Stomach smooth muscle (tissue), 2 donors: ENCODE measurements at regions not wholly inside any gene's neighbourhood (a gene's known extent, or its start where the extent isn't known, plus 50 kb on each side); places are given as distances from the start of the nearest gene placed in this dataset.

Experiments
- H3K27ac ChIP-seq: one replicate; pipeline ENCODE4 v1.7.0; 2013; ENCODE audit warnings: mild to moderate bottlenecking, low read length, inconsistent platforms
- H3K27me3 ChIP-seq, 2 donors: one replicate each; pipeline ENCODE4 v1.7.0; 2013; ENCODE audit warnings: low read length in 2 of 2; ENCODE audit not compliant: insufficient read depth in 2 of 2, control insufficient read depth in 1 of 2
- H3K36me3 ChIP-seq, 2 donors: one replicate each; pipeline ENCODE4 v1.7.0; 2013; ENCODE audit warnings: low read length in 2 of 2; ENCODE audit not compliant: control insufficient read depth in 2 of 2, insufficient read depth in 2 of 2
- H3K4me1 ChIP-seq: one replicate; pipeline ENCODE4 v1.7.0; 2013; ENCODE audit warnings: low read length; ENCODE audit not compliant: control insufficient read depth, insufficient read depth
- H3K4me3 ChIP-seq, 2 donors: one replicate each; pipeline ENCODE4 v1.7.0; 2013; ENCODE audit warnings: low read length in 2 of 2
- H3K9ac ChIP-seq, 2 donors: one replicate each; pipeline ENCODE4 v1.7.0; 2013; ENCODE audit warnings: low read length in 2 of 2, mild to moderate bottlenecking in 1 of 2
- H3K9me3 ChIP-seq, 2 donors: one replicate each; pipeline ENCODE4 v1.7.0; 2013; ENCODE audit warnings: low read length in 2 of 2; ENCODE audit not compliant: control insufficient read depth in 2 of 2
- donor health status: healthy.
- donor health status: Pancreatic carcinoma.

DNA sequence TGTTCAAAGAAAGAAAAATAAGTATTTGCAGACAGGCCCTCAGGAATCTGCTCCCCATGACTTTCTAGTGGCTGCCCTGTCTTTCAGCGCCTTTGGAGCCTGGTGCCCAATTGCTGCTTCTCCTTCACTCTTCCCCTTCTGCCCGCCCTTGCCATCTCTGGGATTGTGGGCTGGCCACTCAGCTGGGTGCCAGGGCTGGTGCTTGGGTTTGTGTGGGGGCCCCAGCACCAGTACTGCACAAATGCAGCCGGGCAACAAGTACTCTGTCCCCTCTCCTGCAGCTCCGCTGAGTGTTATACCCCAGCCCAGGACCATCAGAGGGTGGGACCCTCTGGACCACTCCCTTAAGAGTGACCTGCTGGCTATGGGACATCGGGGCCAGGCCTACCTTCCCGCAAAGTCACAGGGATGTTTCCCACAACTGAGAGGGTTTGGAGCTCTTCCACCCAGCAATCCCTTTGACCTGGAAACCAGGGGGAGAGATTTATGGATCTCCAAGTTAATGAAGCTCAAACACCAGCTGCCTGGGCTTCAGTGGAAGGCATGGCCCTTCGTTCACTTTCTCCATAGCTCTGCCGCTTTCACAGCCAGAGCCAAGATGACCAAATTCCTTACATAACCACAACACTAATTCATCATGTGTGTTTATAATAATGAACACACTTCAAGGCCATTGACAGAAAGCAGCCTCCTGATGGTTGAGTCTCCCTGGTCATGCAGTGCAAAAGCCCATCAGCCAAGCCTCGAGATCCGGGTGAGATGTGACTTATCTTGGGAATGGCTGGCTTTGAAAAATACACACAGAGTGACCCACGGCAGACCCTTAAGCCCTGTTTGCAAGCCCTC lies 313.9 kb upstream of the ZNF32 start:
- Histone ChIP-seq H3K27ac (no peak overlapping the region), H3K4me1 (peaks cover 34% of the 10 kb centered on the region)

GRCh38 chr10:43961523-43962345 lies 313.1 kb upstream of the ZNF32 start:
- H3K27me3 ChIP-seq, result no peaks in the 10 kb centered on the region
- H3K9ac ChIP-seq, result no peak overlapping the region
- no peaks in the 10 kb centered on the region for H3K36me3 ChIP-seq
- no peak overlapping the region for H3K4me3 ChIP-seq
- H3K9me3 ChIP-seq, result no peaks in the 10 kb centered on the region
- H3K4me1 ChIP-seq, result peaks cover 34% of the 10 kb centered on the region
- H3K27ac ChIP-seq, result no peak overlapping the region

More for the DNA sequence above, 313.9 kb upstream of the ZNF32 start:
- H3K36me3 ChIP-seq, result no peaks in the 10 kb centered on the region
- no peak overlapping the region for H3K9ac ChIP-seq
- no peaks in the 10 kb centered on the region for H3K9me3 ChIP-seq
- H3K27me3 ChIP-seq, result no peaks in the 10 kb centered on the region
- H3K4me3 ChIP-seq, result no peak overlapping the region

DNA sequence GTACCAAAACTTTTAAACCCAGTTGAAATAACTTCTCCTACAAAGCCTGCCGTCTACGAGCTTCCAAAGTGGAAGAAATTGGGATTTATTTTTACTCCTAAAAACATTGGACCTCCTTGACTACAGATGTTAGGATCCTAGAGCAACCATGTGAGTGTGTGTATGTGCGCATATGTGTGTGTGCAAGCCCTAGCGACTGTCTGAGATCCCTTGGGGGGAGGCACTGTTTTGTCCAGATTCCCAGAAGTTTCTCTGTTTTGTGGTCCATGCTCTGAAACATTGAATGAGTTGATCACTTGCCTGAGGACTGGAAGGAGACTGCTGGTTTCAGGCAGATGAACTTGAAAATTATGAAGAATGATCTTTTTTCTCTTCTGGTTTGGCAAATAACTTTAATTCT lies 312.3 kb upstream of the ZNF32 start:
- Histone ChIP-seq H3K27ac (no peak overlapping the region), H3K4me3 (no peak overlapping the region), H3K27me3 (peaks cover 0 to 2% of the 10 kb centered on the region in 2 donors), H3K36me3 (no peaks in the 10 kb centered on the region), H3K4me1 (peaks cover 31% of the 10 kb centered on the region), H3K9me3 (no peaks in the 10 kb centered on the region), H3K9ac (no peak overlapping the region)

GRCh38 chr10:43960477-43960876 lies 311.8 kb upstream of the ZNF32 start:
- Histone ChIP-seq H3K9ac (no peak overlapping the region), H3K9me3 (no peaks in the 10 kb centered on the region), H3K36me3 (no peaks in the 10 kb centered on the region), H3K4me1 (peaks cover 27% of the 10 kb centered on the region), H3K27me3 (peaks cover 0 to 2% of the 10 kb centered on the region in 2 donors), H3K4me3 (no peak overlapping the region), H3K27ac (no peak overlapping the region)

DNA sequence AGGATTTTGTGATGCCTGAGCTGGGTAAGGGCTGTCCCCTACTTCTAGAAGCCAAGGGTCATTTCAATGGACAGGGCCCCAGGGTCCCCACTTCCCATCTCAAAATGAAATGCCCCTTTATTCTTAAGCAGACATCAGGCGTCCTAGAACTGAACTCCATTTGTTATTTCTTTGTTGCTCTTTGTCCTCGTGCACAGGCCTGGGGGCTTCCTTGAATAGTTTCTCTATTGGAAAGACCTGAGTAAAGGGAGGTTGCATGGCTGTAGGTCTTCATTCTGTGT lies 311.4 kb upstream of the ZNF32 start:
- Histone ChIP-seq H3K27ac (no peak overlapping the region), H3K36me3 (no peaks in the 10 kb centered on the region), H3K9me3 (no peaks in the 10 kb centered on the region), H3K9ac (no peak overlapping the region), H3K4me1 (peaks cover 24% of the 10 kb centered on the region), H3K27me3 (peaks cover 0 to 2% of the 10 kb centered on the region in 2 donors), H3K4me3 (no peak overlapping the region)

GRCh38 chr10:43959364-43960134 lies 310.9 kb upstream of the ZNF32 start:
- H3K4me1 ChIP-seq, result peaks cover 24% of the 10 kb centered on the region
- no peak overlapping the region for H3K27ac ChIP-seq
- no peak overlapping the region for H3K4me3 ChIP-seq
- H3K9ac ChIP-seq, result no peak overlapping the region
- H3K9me3 ChIP-seq, result no peaks in the 10 kb centered on the region
- no peaks in the 10 kb centered on the region for H3K36me3 ChIP-seq
- H3K27me3 ChIP-seq, result peaks cover 0 to 2% of the 10 kb centered on the region in 2 donors

GRCh38 chr10:43958964-43959363 lies 310.3 kb upstream of the ZNF32 start:
- Histone ChIP-seq H3K27me3 (peaks cover 0 to 2% of the 10 kb centered on the region in 2 donors), H3K9me3 (no peaks in the 10 kb centered on the region), H3K36me3 (no peaks in the 10 kb centered on the region), H3K9ac (no peak overlapping the region), H3K4me3 (no peak overlapping the region), H3K27ac (no peak overlapping the region), H3K4me1 (peaks cover 24% of the 10 kb centered on the region)

- H3K9ac ChIP-seq, result no peak overlapping the region
- peaks cover 18% of the 10 kb centered on the region for H3K4me1 ChIP-seq
- no peak overlapping the region for H3K4me3 ChIP-seq
- no peak overlapping the region for H3K27ac ChIP-seq
- peaks cover 0 to 2% of the 10 kb centered on the region in 2 donors for H3K27me3 ChIP-seq
- no peaks in the 10 kb centered on the region for H3K36me3 ChIP-seq
- H3K9me3 ChIP-seq, result peaks cover 0 to 1% of the 10 kb centered on the region in 2 donors
These were observed 309.4 kb upstream of the ZNF32 start for GRCh38 chr10:43958071-43958432.

GRCh38 chr10:43957267-43958070 lies 308.8 kb upstream of the ZNF32 start:
- no peak overlapping the region for H3K27ac ChIP-seq
- no peak overlapping the region for H3K4me3 ChIP-seq
- peaks cover 0 to 6% of the 10 kb centered on the region in 2 donors for H3K9me3 ChIP-seq
- no peaks in the 10 kb centered on the region for H3K36me3 ChIP-seq
- H3K9ac ChIP-seq, result no peak overlapping the region
- peaks cover 0 to 2% of the 10 kb centered on the region in 2 donors for H3K27me3 ChIP-seq
- H3K4me1 ChIP-seq, result peaks cover 12% of the 10 kb centered on the region

- peaks cover 0 to 2% of the 10 kb centered on the region in 2 donors for H3K27me3 ChIP-seq
- no peak overlapping the region for H3K4me3 ChIP-seq
- H3K36me3 ChIP-seq, result no peaks in the 10 kb centered on the region
- H3K4me1 ChIP-seq, result no peaks in the 10 kb centered on the region
- no peak overlapping the region for H3K9ac ChIP-seq
- H3K27ac ChIP-seq, result no peak overlapping the region
- peaks cover 0 to 6% of the 10 kb centered on the region in 2 donors for H3K9me3 ChIP-seq
These were observed 307.3 kb upstream of the ZNF32 start for GRCh38 chr10:43955978-43956377.
